H9 (cell line): ENCODE measurements at regions not wholly inside any gene's neighbourhood (a gene's known extent, or its start where the extent isn't known, plus 50 kb on each side); places are given as distances from the start of the nearest gene placed in this dataset.

Source experiments
- DNase-seq: peaks from one replicate; pipeline ENCODE4 v3.0.0-alpha.2; 2017
- H2AFZ ChIP-seq: one replicate; pipeline ENCODE4 v1.6.1; 2013; ENCODE audit warnings: mild to moderate bottlenecking, low read length, control low read depth, moderate library complexity
- H2AK5ac ChIP-seq: 2 replicates; pipeline ENCODE4 v1.6.1; 2013; ENCODE audit warnings: low read length, control low read depth, mixed read lengths; ENCODE audit not compliant: insufficient read length
- H2BK120ac ChIP-seq: one replicate; pipeline ENCODE4 v1.6.1; 2013; ENCODE audit warnings: low read depth, mild to moderate bottlenecking, low read length, control low read depth, inconsistent platforms; ENCODE audit not compliant: poor library complexity, severe bottlenecking
- H2BK12ac ChIP-seq: 2 replicates; pipeline ENCODE4 v1.6.1; 2013; ENCODE audit warnings: low read length, control low read depth, mixed read lengths, low read depth; ENCODE audit not compliant: insufficient read length
- H2BK15ac ChIP-seq: 2 replicates; pipeline ENCODE4 v1.6.1; 2013; ENCODE audit warnings: low read depth, low read length, control low read depth
- H2BK20ac ChIP-seq: one replicate; pipeline ENCODE4 v1.6.1; 2013; ENCODE audit warnings: low read depth, mild to moderate bottlenecking, low read length, control low read depth, inconsistent platforms; ENCODE audit not compliant: poor library complexity, severe bottlenecking
- H2BK5ac ChIP-seq: 2 replicates; pipeline ENCODE4 v1.6.1; 2013; ENCODE audit warnings: low read length, control low read depth, mixed read lengths; ENCODE audit not compliant: insufficient read length
- H3K14ac ChIP-seq: 2 replicates; pipeline ENCODE4 v1.6.1; 2013; ENCODE audit warnings: low read length, control low read depth; ENCODE audit not compliant: insufficient read depth
- H3K18ac ChIP-seq: 2 replicates; pipeline ENCODE4 v1.6.1; 2013; ENCODE audit warnings: low read depth, mild to moderate bottlenecking, mixed read lengths, low read length, control low read depth; ENCODE audit not compliant: insufficient read length
- H3K23ac ChIP-seq: 2 replicates; pipeline ENCODE4 v1.6.1; 2013; ENCODE audit warnings: low read length, control low read depth, mixed read lengths, low read depth; ENCODE audit not compliant: insufficient read length
- H3K23me2 ChIP-seq: 2 replicates; pipeline ENCODE4 v1.6.1; 2013; ENCODE audit warnings: low read depth, mild to moderate bottlenecking, mixed read lengths, low read length, control low read depth; ENCODE audit not compliant: insufficient read length, poor library complexity, severe bottlenecking
- H3K27ac ChIP-seq: 2 replicates; pipeline ENCODE4 v1.5.1; 2013; ENCODE audit warnings: low read length, control low read depth, mixed read lengths, low read depth; ENCODE audit not compliant: insufficient read length
- H3K27me3 ChIP-seq: 2 replicates; pipeline ENCODE4 v1.6.1; 2013; ENCODE audit warnings: low read length, control low read depth, inconsistent platforms; ENCODE audit not compliant: insufficient read depth
- H3K4ac ChIP-seq: 2 replicates; pipeline ENCODE4 v1.6.1; 2013; ENCODE audit warnings: low read depth, mild to moderate bottlenecking, control low read depth, inconsistent platforms, low read length, moderate library complexity
- H3K4me1 ChIP-seq: 2 replicates; pipeline ENCODE4 v1.6.1; 2013; ENCODE audit warnings: low read length, control low read depth, inconsistent platforms; ENCODE audit not compliant: insufficient read depth
- H3K4me2 ChIP-seq: 2 replicates; pipeline ENCODE4 v1.6.1; 2013; ENCODE audit warnings: low read length, control low read depth, mixed read lengths; ENCODE audit not compliant: insufficient read length, insufficient read depth
- H3K56ac ChIP-seq: 2 replicates; pipeline ENCODE4 v1.6.1; 2013; ENCODE audit warnings: low read depth, mild to moderate bottlenecking, mixed read lengths, low read length, control low read depth; ENCODE audit not compliant: insufficient read length
- H3K79me1 ChIP-seq: 2 replicates; pipeline ENCODE4 v1.6.1; 2013; ENCODE audit warnings: low read depth, mild to moderate bottlenecking, moderate library complexity, low read length, control low read depth, inconsistent platforms; ENCODE audit not compliant: insufficient read depth, poor library complexity, severe bottlenecking
- H3K79me2 ChIP-seq: 2 replicates; pipeline ENCODE4 v1.6.1; 2013; ENCODE audit warnings: low read length, control low read depth, inconsistent platforms; ENCODE audit not compliant: insufficient read depth
- H3K9ac ChIP-seq: 2 replicates; pipeline ENCODE4 v1.6.1; 2013; ENCODE audit warnings: low read length, control low read depth, mixed read lengths; ENCODE audit not compliant: insufficient read length; ENCODE audit errors: extremely low read depth
- H3K9me3 ChIP-seq: one replicate; pipeline ENCODE4 v1.6.1; 2013; ENCODE audit warnings: low read depth, low read length, inconsistent platforms; ENCODE audit not compliant: control insufficient read depth
- H3T11ph ChIP-seq: one replicate; pipeline ENCODE4 v1.6.1; 2013; ENCODE audit warnings: mild to moderate bottlenecking, low read length, control low read depth, inconsistent platforms
- H4K20me1 ChIP-seq: one replicate; pipeline ENCODE4 v1.6.1; 2013; ENCODE audit not compliant: control insufficient read depth, insufficient read length, insufficient read depth
- H4K5ac ChIP-seq: 2 replicates; pipeline ENCODE4 v1.6.1; 2013; ENCODE audit warnings: low read depth, mild to moderate bottlenecking, mixed read lengths, low read length, control low read depth; ENCODE audit not compliant: insufficient read length
- H4K8ac ChIP-seq: replicated peaks from 2 replicates; pipeline ENCODE4 v1.6.1; 2013; ENCODE audit warnings: low read length, control low read depth, mixed read lengths, low read depth; ENCODE audit not compliant: insufficient read length
- H4K91ac ChIP-seq: 2 replicates; pipeline ENCODE4 v1.6.1; 2013; ENCODE audit warnings: low read depth, mild to moderate bottlenecking, moderate library complexity, mixed read lengths, low read length, control low read depth; ENCODE audit not compliant: insufficient read length
- H3K27ac Mint-ChIP-seq, 3 experiments: 2 replicates in 2 of 3; 3 replicates in 1 of 3; pipeline ENCODE4 v1.8.0; 2020 to 2021; ENCODE audit warnings: mixed read lengths in 3 of 3, mild to moderate bottlenecking in 1 of 3, moderate library complexity in 1 of 3
- H3K27me3 Mint-ChIP-seq: 2 replicates; pipeline ENCODE4 v1.8.0; 2021; ENCODE audit warnings: low read depth, mild to moderate bottlenecking, moderate library complexity, mixed read lengths
- H3K36me3 Mint-ChIP-seq, 3 experiments: 2 replicates in 2 of 3; 3 replicates in 1 of 3; pipeline ENCODE4 v1.8.0; 2020 to 2021; ENCODE audit warnings: low read depth in 3 of 3, mixed read lengths in 3 of 3; ENCODE audit not compliant: insufficient read depth in 1 of 3
- H3K4me1 Mint-ChIP-seq, 2 experiments: 2 replicates each; pipeline ENCODE4 v1.8.0; 2020; ENCODE audit warnings: mixed read lengths in 2 of 2
- H3K4me3 Mint-ChIP-seq, 2 experiments: 2 replicates in 1 of 2; 3 replicates in 1 of 2; pipeline ENCODE4 v1.8.0; 2020 to 2021; ENCODE audit warnings: mild to moderate bottlenecking in 2 of 2, mixed read lengths in 2 of 2, moderate library complexity in 1 of 2
- H3K9me3 Mint-ChIP-seq, 2 experiments: 2 replicates in 1 of 2; 3 replicates in 1 of 2; pipeline ENCODE4 v1.8.0; 2020; ENCODE audit warnings: mild to moderate bottlenecking in 2 of 2, mixed read lengths in 2 of 2, moderate library complexity in 1 of 2
- whole genome bisulfite sequencing: extraction: QIAGEN DNeasy Blood & Tissue Kit; methylation state at CpG from one replicate; pipeline ENCODE4 v1.1.7; 2013; ENCODE audit warnings: missing lambda C conversion rate, low lambda C conversion rate, mixed read lengths; ENCODE audit not compliant: insufficient read length; ENCODE audit errors: extremely low coverage; 5-methylcytosine and 5-hydroxymethylcytosine counted together
- TF ChIP-seq, protein P1 (sequence below): fragments of 200-600 bp; sonication (generic); conservative IDR thresholded peaks from 3 replicates; pipeline ENCODE4 v1.8.0; 2021; ENCODE audit warnings: antibody characterized with exemption, mild to moderate bottlenecking

- H3K79me2 ChIP-seq: no peaks in the 10 kb centered on the region
Observed at GRCh38 chr5:25459082-25459481, 814.3 kb upstream of the CDH10 start.

More at GRCh38 chr5:25459082-25459481, 814.3 kb upstream of the CDH10 start:
- no CpG with 5 or more reads among the region's 1 CpG for WGBS
- H4K8ac ChIP-seq: no peak overlapping the region
- no peaks in the 10 kb centered on the region for H3K23me2 ChIP-seq
- no peak overlapping the region for H3K56ac ChIP-seq
- no peak for DNase-seq
- H2BK5ac ChIP-seq: no peak overlapping the region
- Mint-ChIP-seq H3K27me3 (no peaks in the 10 kb centered on the region), H3K9me3 (peaks cover 13 to 21% of the 10 kb centered on the region in 2 experiments), H3K36me3 (peaks cover 10 to 23% (median 19%) of the 10 kb centered on the region in 3 experiments), H3K4me1 (peaks cover 20 to 22% of the 10 kb centered on the region in 2 experiments), H3K27ac (no peak overlapping the region), H3K4me3 (no peak overlapping the region)
- H3K9ac ChIP-seq: no peak overlapping the region
- no peak overlapping the region for H2AK5ac ChIP-seq
- no peak overlapping the region for H3K23ac ChIP-seq
- H2BK15ac ChIP-seq: no peak overlapping the region
- no peaks in the 10 kb centered on the region for H3K9me3 ChIP-seq
- H3K4me1 ChIP-seq: no peaks in the 10 kb centered on the region
- no peak overlapping the region for H3K14ac ChIP-seq
- no peak overlapping the region for H3K27ac ChIP-seq
- H4K5ac ChIP-seq: no peak overlapping the region
- no peaks in the 10 kb centered on the region for H3K27me3 ChIP-seq
- H4K20me1 ChIP-seq: no peaks in the 10 kb centered on the region
- H4K91ac ChIP-seq: no peak overlapping the region
- no peak overlapping the region for H2BK120ac ChIP-seq
- H2BK12ac ChIP-seq: no peak overlapping the region
- TF ChIP-seq, protein P1, sequence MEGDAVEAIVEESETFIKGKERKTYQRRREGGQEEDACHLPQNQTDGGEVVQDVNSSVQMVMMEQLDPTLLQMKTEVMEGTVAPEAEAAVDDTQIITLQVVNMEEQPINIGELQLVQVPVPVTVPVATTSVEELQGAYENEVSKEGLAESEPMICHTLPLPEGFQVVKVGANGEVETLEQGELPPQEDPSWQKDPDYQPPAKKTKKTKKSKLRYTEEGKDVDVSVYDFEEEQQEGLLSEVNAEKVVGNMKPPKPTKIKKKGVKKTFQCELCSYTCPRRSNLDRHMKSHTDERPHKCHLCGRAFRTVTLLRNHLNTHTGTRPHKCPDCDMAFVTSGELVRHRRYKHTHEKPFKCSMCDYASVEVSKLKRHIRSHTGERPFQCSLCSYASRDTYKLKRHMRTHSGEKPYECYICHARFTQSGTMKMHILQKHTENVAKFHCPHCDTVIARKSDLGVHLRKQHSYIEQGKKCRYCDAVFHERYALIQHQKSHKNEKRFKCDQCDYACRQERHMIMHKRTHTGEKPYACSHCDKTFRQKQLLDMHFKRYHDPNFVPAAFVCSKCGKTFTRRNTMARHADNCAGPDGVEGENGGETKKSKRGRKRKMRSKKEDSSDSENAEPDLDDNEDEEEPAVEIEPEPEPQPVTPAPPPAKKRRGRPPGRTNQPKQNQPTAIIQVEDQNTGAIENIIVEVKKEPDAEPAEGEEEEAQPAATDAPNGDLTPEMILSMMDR: no peak
- no peak overlapping the region for H2AFZ ChIP-seq
- no peak overlapping the region for H3K4ac ChIP-seq
- no peak overlapping the region for H3T11ph ChIP-seq
- no peak overlapping the region for H3K4me2 ChIP-seq
- H3K18ac ChIP-seq: no peak overlapping the region
- no peaks in the 10 kb centered on the region for H3K79me1 ChIP-seq
- no peak overlapping the region for H2BK20ac ChIP-seq
